ENCODE measurements at regions not wholly inside any gene's neighbourhood (a gene's known extent, or its start where the extent isn't known, plus 50 kb on each side); places are given as distances from the start of the nearest gene placed in this dataset.
"Not testable (repeated sequence)": the region's sequence is repeated elsewhere in the genome, so short reads cannot be mapped to it uniquely, and the experiment has no call there.

DNA sequence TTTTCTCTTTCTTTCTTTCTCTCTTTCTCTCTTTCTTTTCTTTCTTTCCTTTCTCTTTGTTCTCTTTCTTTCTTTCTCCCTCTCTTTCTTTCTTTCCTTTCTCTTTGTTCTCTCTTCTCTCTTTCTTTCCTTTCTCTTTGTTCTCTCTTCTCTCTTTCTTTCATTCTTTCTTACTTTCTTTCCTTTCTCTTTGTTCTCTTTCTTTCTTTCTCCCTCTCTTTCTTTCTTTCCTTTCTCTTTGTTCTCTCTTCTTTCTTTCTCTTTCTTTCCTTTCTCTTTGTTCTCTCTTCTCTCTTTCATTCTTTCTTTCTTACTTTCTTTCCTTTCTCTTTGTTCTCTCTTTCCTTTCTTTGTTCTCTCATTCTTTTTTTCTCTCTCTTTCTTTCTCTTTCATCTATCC is 617.4 kb downstream of the CDH8 start:
- ATAC-seq (replicated peaks in 1 of 2); H3K27ac Mint-ChIP-seq; DNase-seq; H3K36me3 Mint-ChIP-seq (ENCODE audit: insufficient read depth in 2 of 2); H3K27me3 Mint-ChIP-seq (ENCODE audit: low read depth); H3K4me1 Mint-ChIP-seq (ENCODE audit: low read depth); H3K4me3 Mint-ChIP-seq: not testable (repeated sequence)
- H3K9me3 Mint-ChIP-seq: peaks cover 10 to 15% of the 10 kb centered on the region in 2 donors

DNA sequence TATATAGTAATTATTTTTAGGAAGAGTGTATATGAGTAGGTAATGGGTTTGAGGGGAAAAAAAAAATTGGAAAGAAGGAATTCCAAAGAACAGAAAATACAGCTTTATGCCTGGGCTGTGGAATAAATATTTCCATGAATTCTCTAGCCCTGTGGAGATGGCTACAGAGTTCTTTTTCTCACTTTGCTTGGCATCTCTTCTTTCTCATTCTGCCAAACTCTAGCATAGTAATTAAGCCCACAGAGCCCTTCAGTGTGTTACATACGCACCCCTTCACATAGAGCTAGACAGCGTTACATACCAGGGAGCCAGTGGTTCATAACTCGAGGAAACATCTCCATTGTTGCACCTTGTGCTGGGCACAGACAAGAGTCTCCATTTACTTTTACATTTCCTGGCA is 621.1 kb downstream of the CDH8 start:
- peaks cover 3 to 4% of the 10 kb centered on the region in 2 donors for H3K36me3 Mint-ChIP-seq (ENCODE audit: insufficient read depth in 2 of 2)
- H3K4me1 Mint-ChIP-seq (ENCODE audit: low read depth): no peaks in the 10 kb centered on the region
- no peak overlapping the region for H3K27ac Mint-ChIP-seq
- peaks cover 10% of the 10 kb centered on the region in 2 donors for H3K9me3 Mint-ChIP-seq
- ATAC-seq (replicated peaks in 1 of 2): no peak
- H3K4me3 Mint-ChIP-seq: no peak overlapping the region
- DNase-seq: no peak
- H3K27me3 Mint-ChIP-seq (ENCODE audit: low read depth): no peaks in the 10 kb centered on the region

DNA sequence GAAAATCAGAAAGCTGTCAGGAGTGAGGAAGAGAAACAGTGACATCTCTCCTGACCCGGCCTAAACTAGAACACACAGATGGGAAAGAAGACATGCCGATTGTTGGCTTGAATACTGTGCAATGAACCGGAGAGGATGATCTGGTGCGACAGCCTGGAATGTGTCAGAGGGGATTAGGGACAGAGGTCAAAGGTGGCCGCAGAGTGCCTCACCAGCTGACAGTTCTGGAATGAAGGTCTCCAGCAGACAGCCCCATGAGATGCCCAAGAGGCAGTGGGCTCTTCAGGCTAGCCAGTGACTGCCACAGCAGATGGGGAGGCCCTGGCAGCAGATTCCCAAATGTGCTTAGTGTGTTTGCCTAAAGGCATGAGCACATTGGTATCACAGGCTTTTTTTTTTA is 623.2 kb downstream of the CDH8 start:
- Mint-ChIP-seq H3K27ac (no peak overlapping the region), H3K9me3 (peaks cover 5 to 6% of the 10 kb centered on the region in 2 donors), H3K4me3 (no peak overlapping the region), H3K27me3 (ENCODE audit: low read depth) (no peaks in the 10 kb centered on the region), H3K36me3 (ENCODE audit: insufficient read depth in 2 of 2) (peaks cover 0 to 2% of the 10 kb centered on the region in 2 donors), H3K4me1 (ENCODE audit: low read depth) (no peaks in the 10 kb centered on the region)
- DNase-seq (no peak), ATAC-seq (replicated peaks in 1 of 2) (no peak)

DNA sequence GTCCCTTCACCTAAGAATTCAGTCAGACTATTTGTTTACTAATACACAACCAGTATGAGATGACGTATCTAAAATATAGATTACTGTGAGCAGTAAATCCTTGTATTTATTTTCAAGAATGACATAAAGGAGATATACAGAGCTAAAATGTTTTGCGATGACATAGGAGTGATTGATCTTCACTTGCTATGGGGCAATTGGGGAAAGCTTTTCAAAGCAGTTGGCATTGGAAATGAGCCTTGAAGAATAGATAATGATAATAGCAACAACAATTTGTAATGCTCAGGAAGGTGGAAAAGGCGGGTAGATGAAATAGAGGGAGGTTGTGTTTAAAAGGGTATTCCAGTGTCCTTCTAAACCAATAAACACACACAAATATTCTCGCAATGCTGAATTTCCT is 623.7 kb downstream of the CDH8 start:
- no peak overlapping the region for H3K27ac Mint-ChIP-seq
- DNase-seq (no peak), ATAC-seq (replicated peaks in 1 of 2) (no peak)
- peaks cover 5 to 6% of the 10 kb centered on the region in 2 donors for H3K9me3 Mint-ChIP-seq
- H3K27me3 Mint-ChIP-seq (ENCODE audit: low read depth): no peaks in the 10 kb centered on the region
- no peak overlapping the region for H3K4me3 Mint-ChIP-seq
- peaks cover 0 to 2% of the 10 kb centered on the region in 2 donors for H3K36me3 Mint-ChIP-seq (ENCODE audit: insufficient read depth in 2 of 2)
- no peaks in the 10 kb centered on the region for H3K4me1 Mint-ChIP-seq (ENCODE audit: low read depth)

DNA sequence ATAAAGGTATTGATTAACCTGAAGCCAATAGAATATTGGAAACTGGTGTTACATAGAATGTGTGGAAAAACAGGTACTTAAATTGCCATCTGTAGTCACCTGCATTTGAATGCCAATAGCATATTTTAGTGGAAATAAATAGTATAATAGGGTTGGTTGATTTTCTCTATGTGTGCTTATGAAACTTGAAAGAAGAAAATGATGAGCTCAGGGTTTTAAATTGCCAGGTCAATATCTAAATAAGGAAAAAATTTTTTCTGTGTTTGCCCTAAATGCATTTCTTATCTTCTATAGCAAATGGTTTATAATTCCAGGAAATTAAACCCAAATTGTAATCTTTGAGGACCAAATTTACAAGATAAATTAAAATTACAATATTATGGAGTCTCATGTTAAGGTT is 626.6 kb downstream of the CDH8 start:
- H3K27me3 Mint-ChIP-seq (ENCODE audit: low read depth): no peaks in the 10 kb centered on the region
- H3K4me1 Mint-ChIP-seq (ENCODE audit: low read depth): no peaks in the 10 kb centered on the region
- DNase-seq (no peak), ATAC-seq (replicated peaks in 1 of 2) (no peak)
- H3K4me3 Mint-ChIP-seq: no peak overlapping the region
- H3K27ac Mint-ChIP-seq: no peak overlapping the region
- H3K36me3 Mint-ChIP-seq (ENCODE audit: insufficient read depth in 2 of 2): peaks cover 0 to 3% of the 10 kb centered on the region in 2 donors
- peaks cover 11 to 16% of the 10 kb centered on the region in 2 donors for H3K9me3 Mint-ChIP-seq

DNA sequence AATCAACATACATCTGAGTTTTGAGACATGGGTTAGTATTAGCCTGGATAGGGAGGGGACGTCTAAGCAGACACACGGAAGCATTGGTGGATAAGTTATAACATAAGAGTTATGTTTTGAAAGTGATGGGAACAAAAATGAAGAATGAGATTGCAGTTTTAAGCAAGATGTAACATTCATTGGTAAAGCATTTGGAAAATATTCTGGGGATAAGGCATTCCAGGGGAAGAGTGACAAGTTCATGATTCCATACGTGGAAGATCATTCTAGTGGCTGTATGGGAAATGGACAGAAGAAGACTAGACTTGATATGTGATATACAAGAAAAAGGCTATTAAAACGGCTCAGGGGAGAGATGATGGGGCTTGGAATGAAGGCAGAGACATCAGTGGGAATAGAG is 632.9 kb downstream of the CDH8 start:
- peaks cover 0 to 4% of the 10 kb centered on the region in 2 donors for H3K36me3 Mint-ChIP-seq (ENCODE audit: insufficient read depth in 2 of 2)
- no peaks in the 10 kb centered on the region for H3K27me3 Mint-ChIP-seq (ENCODE audit: low read depth)
- H3K9me3 Mint-ChIP-seq: peaks cover 20 to 23% of the 10 kb centered on the region in 2 donors
- no peaks in the 10 kb centered on the region for H3K4me1 Mint-ChIP-seq (ENCODE audit: low read depth)
- no peak overlapping the region for H3K27ac Mint-ChIP-seq
- ATAC-seq (replicated peaks in 1 of 2) (no peak), DNase-seq (no peak)
- no peak overlapping the region for H3K4me3 Mint-ChIP-seq

DNA sequence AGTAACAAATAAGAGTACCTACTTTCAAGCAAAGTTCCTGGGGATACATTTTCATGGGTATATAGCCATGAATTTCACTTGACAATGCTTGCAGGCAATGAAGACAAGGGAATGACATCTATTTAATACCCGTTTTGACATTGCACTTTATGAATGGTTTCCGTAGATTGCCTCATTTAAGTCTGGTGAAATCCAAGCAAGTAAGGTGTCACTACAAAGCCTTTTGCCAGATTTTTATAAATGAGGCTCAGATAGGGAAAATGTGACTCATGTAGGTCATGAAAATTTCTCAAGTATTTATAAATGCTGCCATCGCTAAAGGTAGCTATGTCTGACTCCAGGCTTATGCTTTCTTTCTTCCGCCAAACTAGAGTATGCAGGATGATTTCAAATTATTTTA is 644.3 kb downstream of the CDH8 start:
- H3K4me1 Mint-ChIP-seq (ENCODE audit: low read depth): no peaks in the 10 kb centered on the region
- H3K27me3 Mint-ChIP-seq (ENCODE audit: low read depth): no peaks in the 10 kb centered on the region
- DNase-seq (no peak), ATAC-seq (replicated peaks in 1 of 2) (no peak)
- H3K27ac Mint-ChIP-seq: no peak overlapping the region
- no peaks in the 10 kb centered on the region for H3K36me3 Mint-ChIP-seq (ENCODE audit: insufficient read depth in 2 of 2)
- no peak overlapping the region for H3K4me3 Mint-ChIP-seq
- H3K9me3 Mint-ChIP-seq: peaks cover 10 to 11% of the 10 kb centered on the region in 2 donors

DNA sequence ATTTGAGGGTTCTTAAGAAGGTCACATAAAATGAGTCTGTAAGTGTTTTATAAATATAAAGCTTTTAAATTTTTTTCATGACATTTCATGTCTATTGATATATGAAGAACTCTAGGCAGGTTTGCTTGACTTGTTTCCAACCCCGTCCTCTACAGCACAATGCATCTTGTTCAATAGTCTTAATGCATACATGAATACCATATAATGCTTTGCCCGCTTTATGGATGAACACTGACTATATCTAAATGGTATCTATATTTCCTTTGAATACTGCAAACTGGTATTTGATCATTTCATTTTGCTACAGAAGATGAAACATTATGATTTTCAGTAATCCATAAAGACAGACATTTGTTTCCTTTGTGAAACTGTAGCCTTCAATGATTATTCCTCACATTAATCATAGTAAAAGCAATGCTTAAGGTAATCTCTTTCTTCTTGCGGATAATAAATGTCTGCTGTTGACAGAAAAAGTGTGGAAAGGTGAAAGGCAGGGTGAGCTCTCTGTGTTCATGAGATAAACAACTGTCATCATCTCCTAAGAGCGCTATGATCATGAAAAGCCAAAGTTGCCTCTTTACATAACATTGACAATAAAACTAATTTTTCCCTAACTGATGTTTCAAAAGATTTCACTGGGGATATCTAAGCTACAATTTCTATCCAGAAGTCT is 645.1 kb downstream of the CDH8 start:
- Mint-ChIP-seq H3K4me1 (ENCODE audit: low read depth) (no peaks in the 10 kb centered on the region), H3K27me3 (ENCODE audit: low read depth) (no peaks in the 10 kb centered on the region), H3K27ac (no peak overlapping the region), H3K36me3 (ENCODE audit: insufficient read depth in 2 of 2) (no peaks in the 10 kb centered on the region), H3K4me3 (no peak overlapping the region), H3K9me3 (peaks cover 11 to 13% of the 10 kb centered on the region in 2 donors)
- no peak for DNase-seq
- ATAC-seq (replicated peaks in 1 of 2): no peak

DNA sequence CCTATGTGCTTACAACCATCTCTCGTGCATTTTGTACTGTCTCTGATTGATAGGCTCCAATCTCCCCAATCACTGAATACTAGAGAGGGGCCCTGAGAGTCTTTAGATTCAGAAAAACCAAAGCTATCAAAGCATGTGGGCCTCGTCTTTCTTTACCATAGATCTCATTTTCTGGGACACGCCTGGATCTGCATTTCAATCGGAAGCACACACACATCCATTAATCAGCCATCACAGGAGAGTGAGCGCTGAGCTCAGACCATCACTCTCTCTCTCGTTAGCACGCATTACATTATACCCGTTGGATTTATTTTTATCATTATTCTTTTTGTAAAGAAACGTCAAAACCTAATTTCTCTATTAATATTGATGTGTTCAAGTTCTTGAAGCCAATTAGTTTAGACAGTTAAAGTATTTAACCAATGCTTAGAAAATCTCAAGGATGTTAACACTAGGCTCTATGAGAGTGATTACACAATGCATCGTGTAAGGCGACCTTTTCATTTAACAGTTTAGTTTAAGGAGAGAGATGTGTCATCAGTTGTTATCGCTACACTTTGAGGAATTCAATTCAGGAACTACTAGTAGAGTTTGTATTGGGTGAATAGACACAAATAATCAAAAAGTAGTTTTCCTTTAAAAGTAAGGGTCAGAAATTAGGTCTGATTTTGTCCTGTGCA is 650.7 kb downstream of the CDH8 start:
- Mint-ChIP-seq H3K27ac (no peak overlapping the region), H3K27me3 (ENCODE audit: low read depth) (no peaks in the 10 kb centered on the region), H3K36me3 (ENCODE audit: insufficient read depth in 2 of 2) (peaks cover 3% of the 10 kb centered on the region in 2 donors), H3K4me1 (ENCODE audit: low read depth) (no peaks in the 10 kb centered on the region), H3K9me3 (peaks cover 11 to 19% of the 10 kb centered on the region in 2 donors), H3K4me3 (no peak overlapping the region)
- DNase-seq (no peak), ATAC-seq (replicated peaks in 1 of 2) (no peak)

DNA sequence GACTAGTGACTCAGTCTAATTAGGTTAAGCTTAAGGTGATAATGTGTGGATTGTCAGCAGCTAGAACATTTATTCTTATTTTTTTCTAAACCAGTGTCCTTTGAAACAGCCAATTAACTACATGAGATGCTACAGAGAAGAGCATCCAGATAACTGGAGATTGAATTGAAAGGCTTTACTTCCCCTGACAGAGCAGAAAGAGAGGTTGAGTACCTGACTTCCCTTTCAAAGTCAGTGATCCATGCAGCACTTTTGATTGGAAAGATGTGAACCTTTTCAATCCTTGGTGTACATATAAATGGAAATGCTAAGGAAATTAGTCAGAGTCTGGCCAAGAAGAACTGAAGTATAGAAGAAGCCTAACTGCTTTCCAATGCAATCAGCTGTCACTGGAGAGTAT is 653.8 kb downstream of the CDH8 start:
- H3K27me3 Mint-ChIP-seq (ENCODE audit: low read depth): no peaks in the 10 kb centered on the region
- H3K4me1 Mint-ChIP-seq (ENCODE audit: low read depth): no peaks in the 10 kb centered on the region
- H3K36me3 Mint-ChIP-seq (ENCODE audit: insufficient read depth in 2 of 2): peaks cover 3% of the 10 kb centered on the region in 2 donors
- DNase-seq (no peak), ATAC-seq (replicated peaks in 1 of 2) (no peak)
- no peak overlapping the region for H3K4me3 Mint-ChIP-seq
- no peak overlapping the region for H3K27ac Mint-ChIP-seq
- H3K9me3 Mint-ChIP-seq: peaks cover 13 to 18% of the 10 kb centered on the region in 2 donors

DNA sequence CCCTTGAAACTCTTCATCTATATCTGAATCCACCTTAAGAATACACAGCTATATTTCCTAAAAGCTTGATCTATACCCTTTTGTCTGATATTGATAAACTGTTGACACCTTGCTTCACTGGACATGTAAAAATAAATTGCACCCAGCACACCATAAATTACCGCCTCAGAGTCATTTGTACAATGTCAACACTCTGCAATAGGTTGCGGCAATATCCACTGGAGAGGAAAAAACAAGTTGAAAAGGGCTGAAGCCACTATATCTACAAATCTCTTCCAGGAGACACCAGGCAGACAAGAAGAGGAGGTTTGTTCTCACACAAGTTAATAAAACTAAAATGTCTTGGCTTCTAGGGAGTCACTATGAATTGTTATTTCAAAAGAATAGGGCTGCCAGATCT is 656.9 kb downstream of the CDH8 start:
- no peak for ATAC-seq (replicated peaks in 1 of 2)
- Mint-ChIP-seq H3K27me3 (ENCODE audit: low read depth) (no peaks in the 10 kb centered on the region), H3K4me3 (no peak overlapping the region), H3K4me1 (ENCODE audit: low read depth) (no peaks in the 10 kb centered on the region), H3K9me3 (peaks cover 11 to 17% of the 10 kb centered on the region in 2 donors), H3K27ac (no peak overlapping the region), H3K36me3 (ENCODE audit: insufficient read depth in 2 of 2) (peaks cover 3% of the 10 kb centered on the region in 2 donors)
- no peak for DNase-seq

DNA sequence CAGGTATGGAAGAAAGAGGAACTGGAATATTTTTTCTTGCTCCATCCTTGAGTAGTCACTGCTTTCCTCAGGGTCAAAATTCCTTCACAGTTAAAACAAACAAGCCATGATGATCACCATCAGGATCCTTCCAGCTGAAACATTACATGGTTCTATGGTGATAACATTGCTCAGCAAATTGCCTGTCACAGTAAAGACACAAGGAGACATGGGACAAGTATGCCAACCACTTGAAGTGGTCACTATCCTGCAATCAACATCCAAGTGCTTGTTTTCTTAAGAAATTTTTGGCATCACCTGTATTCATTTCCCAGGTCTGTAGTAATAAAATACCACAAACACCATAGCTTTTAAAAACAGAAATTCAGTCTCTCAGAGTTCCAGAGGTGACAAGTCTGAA is 662.2 kb downstream of the CDH8 start:
- no peak overlapping the region for H3K27ac Mint-ChIP-seq
- H3K36me3 Mint-ChIP-seq (ENCODE audit: insufficient read depth in 2 of 2): no peaks in the 10 kb centered on the region
- H3K4me3 Mint-ChIP-seq: no peak overlapping the region
- peaks cover 5 to 6% of the 10 kb centered on the region in 2 donors for H3K9me3 Mint-ChIP-seq
- DNase-seq (no peak), ATAC-seq (replicated peaks in 1 of 2) (no peak)
- no peaks in the 10 kb centered on the region for H3K27me3 Mint-ChIP-seq (ENCODE audit: low read depth)
- no peaks in the 10 kb centered on the region for H3K4me1 Mint-ChIP-seq (ENCODE audit: low read depth)

DNA sequence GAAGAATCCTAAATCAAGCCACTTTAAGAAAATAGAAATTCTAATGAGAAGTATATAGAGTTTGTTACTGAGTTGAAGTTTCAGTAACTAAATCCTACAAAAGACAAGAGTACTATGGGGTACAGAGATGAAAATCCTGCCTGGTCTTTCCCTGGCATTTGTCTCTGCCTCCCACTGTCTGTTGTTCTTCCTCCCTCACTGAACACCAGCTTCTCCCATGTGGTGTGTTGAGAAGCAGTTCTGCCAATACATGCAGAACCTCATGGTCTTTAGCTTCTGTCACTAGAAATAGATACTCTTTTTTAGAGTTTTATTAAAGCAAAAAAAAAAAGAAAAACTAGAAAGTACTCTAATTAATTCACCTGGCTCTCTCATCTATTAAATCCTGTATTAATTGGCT is 664.4 kb downstream of the CDH8 start:
- Mint-ChIP-seq H3K27ac (no peak overlapping the region), H3K4me1 (ENCODE audit: low read depth) (no peaks in the 10 kb centered on the region), H3K9me3 (peaks cover 5 to 7% of the 10 kb centered on the region in 2 donors), H3K4me3 (no peak overlapping the region), H3K36me3 (ENCODE audit: insufficient read depth in 2 of 2) (no peaks in the 10 kb centered on the region), H3K27me3 (ENCODE audit: low read depth) (no peaks in the 10 kb centered on the region)
- DNase-seq: no peak
- ATAC-seq (replicated peaks in 1 of 2): no peak

DNA sequence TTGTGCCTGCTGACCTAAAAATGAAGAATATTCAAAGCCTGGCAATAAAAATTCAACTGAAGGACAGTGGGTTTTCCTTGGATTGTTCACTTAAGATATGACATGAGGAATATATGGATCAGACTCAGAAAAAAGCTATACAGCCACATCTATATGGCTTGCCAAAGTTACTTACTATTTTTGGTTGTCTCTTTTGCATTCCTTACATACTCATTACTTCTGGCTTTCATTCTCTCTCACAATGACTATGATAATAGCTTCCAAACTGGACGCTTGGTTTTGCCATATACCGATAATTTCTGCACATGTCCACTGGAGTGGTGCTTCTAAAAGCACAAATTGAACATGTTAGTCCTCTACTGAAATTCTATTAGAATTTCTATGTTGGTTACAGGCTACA is 664.9 kb downstream of the CDH8 start:
- ATAC-seq (replicated peaks in 1 of 2) (no peak), DNase-seq (no peak)
- no peak overlapping the region for H3K4me3 Mint-ChIP-seq
- no peak overlapping the region for H3K27ac Mint-ChIP-seq
- H3K9me3 Mint-ChIP-seq: peaks cover 5 to 7% of the 10 kb centered on the region in 2 donors
- H3K27me3 Mint-ChIP-seq (ENCODE audit: low read depth): no peaks in the 10 kb centered on the region
- H3K36me3 Mint-ChIP-seq (ENCODE audit: insufficient read depth in 2 of 2): no peaks in the 10 kb centered on the region
- no peaks in the 10 kb centered on the region for H3K4me1 Mint-ChIP-seq (ENCODE audit: low read depth)

Data from activated T-cell treated with anti-CD3 and anti-CD28 coated beads, Interleukin-2, amount 50 U/mL, for 72 hours (primary cell).